ENCODE measurements at regions not wholly inside any gene's neighbourhood (a gene's known extent, or its start where the extent isn't known, plus 50 kb on each side); places are given as distances from the start of the nearest gene placed in this dataset.
"Not testable (repeated sequence)": the region's sequence is repeated elsewhere in the genome, so short reads cannot be mapped to it uniquely, and the experiment has no call there.

GRCh38 chr5:126027652-126028051 lies 395.6 kb upstream of the GRAMD2B start:
- no peak for DNase-seq

GRCh38 chr5:126028336-126028735 lies 394.9 kb upstream of the GRAMD2B start:
- DNase-seq: no peak

- DNase-seq: not testable (repeated sequence)
These were observed 393.9 kb upstream of the GRAMD2B start for GRCh38 chr5:126029282-126029681.

- DNase-seq: no peak
These were observed 392.5 kb upstream of the GRAMD2B start for GRCh38 chr5:126030698-126031097.

- DNase-seq: no peak
These were observed 391.1 kb upstream of the GRAMD2B start for GRCh38 chr5:126031989-126032716.

- DNase-seq: peak in 1 of 51 donors; percentile 24
These were observed 379.5 kb upstream of the GRAMD2B start for GRCh38 chr5:126043688-126044087.

- DNase-seq: peak in 4 of 51 donors; percentile 2 to 24 (median 5)
These were observed 379.0 kb upstream of the GRAMD2B start for GRCh38 chr5:126044111-126044668.

GRCh38 chr5:126044931-126045565 lies 378.2 kb upstream of the GRAMD2B start:
- DNase-seq: no peak

GRCh38 chr5:126046318-126046717 lies 376.9 kb upstream of the GRAMD2B start:
- DNase-seq: no peak

- DNase-seq: no peak
These were observed 376.2 kb upstream of the GRAMD2B start for GRCh38 chr5:126046846-126047571.

- DNase-seq: no peak
These were observed 371.1 kb upstream of the GRAMD2B start for GRCh38 chr5:126052120-126052519.

- no peak for DNase-seq
These were observed 370.4 kb upstream of the GRAMD2B start for GRCh38 chr5:126052791-126053190.

GRCh38 chr5:126053630-126054029 lies 369.6 kb upstream of the GRAMD2B start:
- DNase-seq: no peak

GRCh38 chr5:126054577-126055347 lies 368.4 kb upstream of the GRAMD2B start:
- no peak for DNase-seq

- no peak for DNase-seq
These were observed 367.9 kb upstream of the GRAMD2B start for GRCh38 chr5:126055348-126055729.

GRCh38 chr5:126056352-126056751 lies 366.9 kb upstream of the GRAMD2B start:
- no peak for DNase-seq

GRCh38 chr5:126056851-126057622 lies 366.2 kb upstream of the GRAMD2B start:
- DNase-seq: no peak

- not testable (repeated sequence) for DNase-seq
These were observed 364.8 kb upstream of the GRAMD2B start for GRCh38 chr5:126058392-126058791.

- no peak for DNase-seq
These were observed 360.6 kb upstream of the GRAMD2B start for GRCh38 chr5:126062398-126063221.

GRCh38 chr5:126065061-126065460 lies 358.1 kb upstream of the GRAMD2B start:
- DNase-seq: no peak
